H1 (cell line): ENCODE measurements at regions not wholly inside any gene's neighbourhood (a gene's known extent, or its start where the extent isn't known, plus 50 kb on each side); places are given as distances from the start of the nearest gene placed in this dataset.

Source experiments
- CHD7 ChIP-seq: fragments of 300-600 bp; sonication (generic); IDR thresholded peaks from 2 replicates; pipeline ENCODE4 v1.7.1; 2012; ENCODE audit warnings: low read length, moderate library complexity, mild to moderate bottlenecking, inconsistent platforms; ENCODE audit not compliant: insufficient replicate concordance
- NRF1 ChIP-seq: IDR thresholded peaks from 2 replicates; pipeline ENCODE4 v1.6.1; 2011; ENCODE audit warnings: mild to moderate bottlenecking, low read depth, low read length, improper control_type of control experiment
- SP2 ChIP-seq: IDR thresholded peaks from 2 replicates; pipeline ENCODE4 v1.6.1; 2012; ENCODE audit warnings: mild to moderate bottlenecking, low read length, inconsistent platforms
- TBP ChIP-seq: IDR thresholded peaks from 2 replicates; pipeline ENCODE4 v1.6.1; 2011; ENCODE audit warnings: low read depth, low read length, improper control_type of control experiment

DNA sequence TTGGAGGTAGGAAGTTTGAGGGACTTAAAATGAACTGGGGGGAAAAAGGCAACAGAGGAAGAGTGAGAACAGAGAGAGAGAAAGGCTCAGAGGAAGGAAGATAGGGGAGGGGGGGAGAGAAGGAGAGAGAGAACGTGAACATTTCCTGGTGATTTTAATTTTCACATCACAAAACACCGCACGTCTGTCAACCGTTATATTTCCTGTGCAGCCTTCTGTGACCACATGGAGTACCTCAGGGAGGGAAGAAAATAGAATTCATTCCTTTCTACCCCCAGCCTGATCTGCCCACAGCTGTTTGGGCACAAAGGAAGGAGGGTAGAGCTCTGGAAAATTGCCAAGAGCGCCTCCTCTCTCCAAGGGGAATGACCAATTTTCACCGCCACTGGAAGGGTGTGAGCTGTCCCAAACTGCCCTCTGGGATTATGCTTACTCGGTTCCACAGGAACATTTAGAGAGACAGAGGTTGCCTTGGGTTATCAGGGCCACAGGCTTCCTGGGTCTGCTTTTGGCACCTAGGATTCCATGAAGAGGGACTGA is 135.7 kb upstream of the MAMLD1 start (continued):
- no peak for TF ChIP-seq CHD7
- no peak for TF ChIP-seq SP2
- TF ChIP-seq NRF1, result no peak
- no peak for TF ChIP-seq TBP
